H1 (cell line): ENCODE measurements at regions not wholly inside any gene's neighbourhood (a gene's known extent, or its start where the extent isn't known, plus 50 kb on each side); places are given as distances from the start of the nearest gene placed in this dataset.

Experiments used
- CTCF ChIA-PET: fragments of 300-600 bp; sonication (Branson Sonifier 250); formaldehyde crosslinking; loops from one replicate; lab custom pipeline; 2021; ENCODE audit not compliant: partially characterized antibody; lab: Charles Lee
- POLR2A ChIA-PET: fragments of 300-600 bp; sonication (Branson Sonifier 250); formaldehyde crosslinking; loops from one replicate; lab custom pipeline; 2021; ENCODE audit warnings: inconsistent platforms; ENCODE audit not compliant: partially characterized antibody; lab: Charles Lee
- DNase-seq, 2 experiments: peaks; one replicate each; pipeline versions ENCODE4 v3.0.0 to v3.0.0-alpha.2; 2010 to 2022; ENCODE audit warnings: low spot score in 2 of 2, low read depth in 1 of 2, mixed read lengths in 1 of 2
- FAIRE-seq: peaks from 2 replicates; lab custom pipeline; 2011; peaks lifted over from hg19 to GRCh38; lab: Jason Lieb, UNC
- H2AFZ ChIP-seq: 2 replicates; pipeline ENCODE4 v1.8.1; 2012; ENCODE audit warnings: low read length, inconsistent platforms
- H2AK5ac ChIP-seq: 2 replicates; pipeline ENCODE4 v1.6.1; 2013; ENCODE audit warnings: low read depth, low read length
- H2BK120ac ChIP-seq: replicated peaks from 2 replicates; pipeline ENCODE3; 2013; ENCODE audit warnings: low read depth, low read length, inconsistent platforms
- H2BK12ac ChIP-seq: 2 replicates; pipeline ENCODE4 v1.6.1; 2013; ENCODE audit warnings: low read depth, low read length
- H2BK15ac ChIP-seq: 2 replicates; pipeline ENCODE4 v1.6.1; 2013; ENCODE audit warnings: low read length
- H2BK20ac ChIP-seq: 2 replicates; pipeline ENCODE4 v1.6.1; 2013; ENCODE audit warnings: low read length
- H2BK5ac ChIP-seq: 2 replicates; pipeline ENCODE4 v1.6.1; 2013; ENCODE audit warnings: low read depth, low read length
- H3K14ac ChIP-seq: 2 replicates; pipeline ENCODE4 v1.6.1; 2013; ENCODE audit warnings: inconsistent platforms; ENCODE audit not compliant: insufficient read length
- H3K18ac ChIP-seq: 2 replicates; pipeline ENCODE4 v1.6.1; 2013; ENCODE audit warnings: low read length; ENCODE audit errors: extremely low read depth
- H3K23ac ChIP-seq: 2 replicates; pipeline ENCODE4 v1.6.1; 2013; ENCODE audit warnings: inconsistent platforms; ENCODE audit not compliant: insufficient read length
- H3K23me2 ChIP-seq: 2 replicates; pipeline ENCODE4 v1.6.1; 2013; ENCODE audit warnings: low read depth, low read length
- H3K27ac ChIP-seq: 2 replicates; pipeline ENCODE4 v1.6.1; 2011; ENCODE audit warnings: low read depth, low read length, inconsistent platforms
- H3K27me3 ChIP-seq, 4 experiments: replicated peaks in 1 of 4; 1 replicate in 1 of 4; 2 replicates in 3 of 4; pipeline versions ENCODE4 v1.6.1 to v1.8.1; 2011 to 2013; ENCODE audit warnings: low read length in 3 of 4, mild to moderate bottlenecking in 3 of 4, inconsistent platforms in 2 of 4, mixed read lengths in 2 of 4, moderate library complexity in 1 of 4; ENCODE audit not compliant: control insufficient read depth in 3 of 4, insufficient read depth in 3 of 4; ENCODE audit errors: extremely low read depth in 1 of 4
- H3K36me3 ChIP-seq, 4 experiments: 2 replicates each; pipeline versions ENCODE4 v1.6.1 to v1.8.1; 2011 to 2013; ENCODE audit warnings: mild to moderate bottlenecking in 4 of 4, low read length in 3 of 4, moderate library complexity in 2 of 4, control low read depth in 1 of 4, inconsistent platforms in 1 of 4; ENCODE audit not compliant: insufficient read depth in 4 of 4, control insufficient read depth in 2 of 4
- H3K4ac ChIP-seq: replicated peaks from 2 replicates; pipeline ENCODE3; 2013; ENCODE audit warnings: low read length, low read depth, mixed read lengths, inconsistent platforms; ENCODE audit not compliant: insufficient read length
- H3K4me1 ChIP-seq, 4 experiments: replicated peaks in 1 of 4; 1 replicate in 1 of 4; 2 replicates in 3 of 4; pipeline versions ENCODE4 v1.6.1 to v1.8.1; 2011 to 2013; ENCODE audit warnings: low read length in 3 of 4, inconsistent platforms in 2 of 4, mixed read lengths in 1 of 4; ENCODE audit not compliant: insufficient read depth in 4 of 4, control insufficient read depth in 3 of 4
- H3K4me2 ChIP-seq, 2 experiments: 2 replicates each; pipeline versions ENCODE4 v1.6.1 to v1.8.1; 2011 to 2013; ENCODE audit warnings: low read depth in 2 of 2, low read length in 2 of 2, control low read depth in 1 of 2, inconsistent platforms in 1 of 2, mild to moderate bottlenecking in 1 of 2; ENCODE audit not compliant: insufficient read depth in 1 of 2
- H3K4me3 ChIP-seq, 4 experiments: fragments of 200-600, 300-600 bp in 1 of 4; sonication (generic), shearing (Covaris generic), sonication (Bioruptor Twin) in 1 of 4; 2 replicates each; pipeline versions ENCODE4 v1.5.1 to v1.8.1; 2011 to 2016; ENCODE audit warnings: low read length in 4 of 4, low read depth in 3 of 4, control low read depth in 2 of 4, inconsistent platforms in 2 of 4, mild to moderate bottlenecking in 2 of 4, mixed read lengths in 1 of 4, moderate library complexity in 1 of 4; ENCODE audit not compliant: insufficient read depth in 2 of 4; ENCODE audit errors: extremely low read depth in 1 of 4
- H3K56ac ChIP-seq: replicated peaks from 2 replicates; pipeline ENCODE3; 2013; ENCODE audit warnings: low read depth, mild to moderate bottlenecking, mixed read lengths, low read length, inconsistent platforms; ENCODE audit not compliant: insufficient read length
- H3K79me1 ChIP-seq: 2 replicates; pipeline ENCODE4 v1.6.1; 2013; ENCODE audit warnings: low read depth, low read length, control low read depth
- H3K79me2 ChIP-seq, 2 experiments: 2 replicates each; pipeline versions ENCODE4 v1.6.1 to v1.8.1; 2012 to 2013; ENCODE audit warnings: low read length in 2 of 2, mild to moderate bottlenecking in 2 of 2, inconsistent platforms in 1 of 2; ENCODE audit not compliant: insufficient read depth in 2 of 2, control insufficient read depth in 1 of 2
- H3K9ac ChIP-seq, 4 experiments: replicated peaks in 1 of 4; 1 replicate in 1 of 4; 2 replicates in 3 of 4; pipeline versions ENCODE4 v1.6.1 to v1.8.1; 2011 to 2013; ENCODE audit warnings: low read depth in 3 of 4, low read length in 3 of 4, control low read depth in 2 of 4, mild to moderate bottlenecking in 2 of 4, moderate library complexity in 2 of 4, inconsistent platforms in 1 of 4; ENCODE audit errors: extremely low read depth in 1 of 4
- H3K9me3 ChIP-seq, 2 experiments: 2 replicates each; pipeline versions ENCODE4 v1.6.1 to v1.8.1; 2012 to 2013; ENCODE audit warnings: mild to moderate bottlenecking in 2 of 2, moderate library complexity in 2 of 2, control low read depth in 1 of 2, inconsistent platforms in 1 of 2, low read depth in 1 of 2, low read length in 1 of 2, mixed read lengths in 1 of 2; ENCODE audit not compliant: insufficient read depth in 2 of 2
- H4K20me1 ChIP-seq, 2 experiments: replicated peaks in 1 of 2; 2 replicates each; pipeline versions ENCODE3 to v1.8.1; 2011 to 2013; ENCODE audit warnings: inconsistent platforms in 2 of 2, low read length in 2 of 2, mild to moderate bottlenecking in 1 of 2; ENCODE audit not compliant: insufficient read depth in 2 of 2, control insufficient read depth in 1 of 2
- H4K5ac ChIP-seq: 2 replicates; pipeline ENCODE4 v1.6.1; 2013; ENCODE audit warnings: low read length, low read depth, mixed read lengths, inconsistent platforms; ENCODE audit not compliant: insufficient read length
- H4K8ac ChIP-seq: 2 replicates; pipeline ENCODE4 v1.8.0; 2013; ENCODE audit warnings: mild to moderate bottlenecking, moderate library complexity, low read length, inconsistent platforms; ENCODE audit not compliant: insufficient read depth; ENCODE audit errors: extremely low read depth
- H4K91ac ChIP-seq: replicated peaks from 2 replicates; pipeline ENCODE3; 2013; ENCODE audit warnings: low read length, mixed read lengths, inconsistent platforms; ENCODE audit not compliant: insufficient read length
- FOSL1 ChIP-seq: IDR thresholded peaks from 2 replicates; pipeline ENCODE4 v1.6.1; 2011; ENCODE audit warnings: mild to moderate bottlenecking, low read depth, low read length, moderate library complexity; ENCODE audit not compliant: insufficient read depth
- JUN ChIP-seq: IDR thresholded peaks from 2 replicates; pipeline ENCODE4 v1.6.1; 2011; ENCODE audit warnings: low read depth, mild to moderate bottlenecking, improper control_type of control experiment, low read length
- MAFK ChIP-seq: IDR thresholded peaks from 2 replicates; pipeline ENCODE4 v1.6.1; 2012; ENCODE audit warnings: low read depth, mild to moderate bottlenecking, improper control_type of control experiment, low read length
- RBBP5 ChIP-seq: IDR thresholded peaks from 2 replicates; pipeline ENCODE4 v1.7.1; 2012; ENCODE audit warnings: low read depth, mild to moderate bottlenecking, inconsistent platforms, low read length, moderate library complexity, borderline replicate concordance
- RFX5 ChIP-seq: IDR thresholded peaks from 2 replicates; pipeline ENCODE4 v1.6.1; 2011; ENCODE audit warnings: low read depth, low read length, improper control_type of control experiment, borderline replicate concordance
- SIRT6 ChIP-seq: IDR thresholded peaks from one replicate; pipeline ENCODE4 v1.7.1; 2012; ENCODE audit warnings: low read length, inconsistent platforms
- SP4 ChIP-seq: IDR thresholded peaks from 2 replicates; pipeline ENCODE4 v1.6.1; 2012; ENCODE audit warnings: low read length, inconsistent platforms
- SRF ChIP-seq: IDR thresholded peaks from 2 replicates; pipeline ENCODE4 v1.6.1; 2011; ENCODE audit warnings: mild to moderate bottlenecking, low read depth, low read length, moderate library complexity
- TAF7 ChIP-seq: optimal IDR thresholded peaks from 2 replicates; pipeline ENCODE3; 2011; ENCODE audit warnings: low read depth, mild to moderate bottlenecking, inconsistent platforms, low read length, moderate library complexity, borderline replicate concordance
- WGBS, 2 experiments: shearing (Covaris generic) in 1 of 2; methylation state at CpG; one replicate each; pipeline versions ENCODE4 v1.1.6 to v1.1.7; 2013 to 2015; ENCODE audit warnings: low lambda C conversion rate in 2 of 2, mixed read lengths in 2 of 2, inconsistent platforms in 1 of 2, low coverage in 1 of 2, missing lambda C conversion rate in 1 of 2; ENCODE audit not compliant: insufficient replicate concordance in 2 of 2, insufficient coverage in 1 of 2, insufficient read length in 1 of 2; ENCODE audit errors: extremely low coverage in 1 of 2, missing lambda C conversion rate in 1 of 2; 5-methylcytosine and 5-hydroxymethylcytosine counted together
- TF ChIP-seq, protein P1 (sequence below), 3 experiments: IDR thresholded peaks; 1 replicate in 2 of 3; 2 replicates in 1 of 3; pipeline versions ENCODE4 v1.5.1 to v1.6.1; 2011; ENCODE audit warnings: low read length in 3 of 3, mild to moderate bottlenecking in 3 of 3, inconsistent platforms in 2 of 3, low read depth in 1 of 3, moderate library complexity in 1 of 3; ENCODE audit not compliant: insufficient read depth in 1 of 3; ENCODE audit errors: control extremely low read depth in 1 of 3
- TF ChIP-seq, protein P2 (sequence below): IDR thresholded peaks from 2 replicates; pipeline ENCODE4 v1.6.1; 2012; ENCODE audit warnings: inconsistent platforms
- TF ChIP-seq, protein P3 (sequence below): IDR thresholded peaks from 2 replicates; pipeline ENCODE4 v1.6.1; 2011; ENCODE audit warnings: low read depth, mild to moderate bottlenecking, low read length; ENCODE audit not compliant: insufficient read depth

DNA sequence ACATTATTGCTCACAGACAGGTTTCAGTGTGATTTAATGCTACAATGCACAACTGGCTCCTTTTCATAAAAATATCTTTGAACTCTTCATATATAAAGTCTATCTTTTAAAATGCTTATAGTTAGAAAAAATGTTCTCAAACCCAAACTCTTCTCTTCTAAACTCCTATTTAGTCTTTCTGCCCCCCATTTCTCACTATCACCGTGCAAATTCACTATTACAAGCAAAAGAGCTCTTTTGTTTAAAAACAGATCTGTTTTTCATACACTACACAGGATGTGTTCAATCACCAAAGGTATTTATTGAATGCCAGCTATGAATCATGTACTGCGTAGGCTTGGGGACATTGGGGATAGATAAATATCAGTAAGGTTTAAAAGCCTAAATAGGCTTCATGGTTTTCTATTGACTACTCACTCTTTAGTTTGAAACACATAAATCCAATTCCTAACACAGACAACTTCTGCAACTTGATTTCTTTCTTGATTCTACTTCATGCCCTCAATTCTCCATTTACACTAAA lies 692.3 kb downstream of the C12orf50 start:
- H3K9me3 ChIP-seq: no peaks in the 10 kb centered on the region
- WGBS, 2 experiments: 91% methylated on average over 2 of the region's 2 CpGs; no CpG with 5 or more reads in 1 of the 2 experiments
- H2BK12ac ChIP-seq: no peak overlapping the region
- no peaks in the 10 kb centered on the region for H3K4me1 ChIP-seq
- H4K20me1 ChIP-seq: no peaks in the 10 kb centered on the region
- no peak overlapping the region for H2BK20ac ChIP-seq
- no peak for DNase-seq
- H3K18ac ChIP-seq: no peak overlapping the region
- H4K5ac ChIP-seq: no peak overlapping the region
- H3K23ac ChIP-seq: no peak overlapping the region
- H3K14ac ChIP-seq: no peak overlapping the region
- no peak overlapping the region for H2BK120ac ChIP-seq
- no peak overlapping the region for H4K91ac ChIP-seq
- H2AK5ac ChIP-seq: no peak overlapping the region
- H3K79me2 ChIP-seq: no peaks in the 10 kb centered on the region
- ChIA-PET POLR2A (no interaction called here), CTCF (no interaction called here)
- H3K27ac ChIP-seq: no peak overlapping the region
- no peaks in the 10 kb centered on the region for H3K27me3 ChIP-seq
- no peaks in the 10 kb centered on the region for H3K23me2 ChIP-seq
- H3K56ac ChIP-seq: no peak overlapping the region
- no peak overlapping the region for H3K4me2 ChIP-seq
- H4K8ac ChIP-seq: no peak overlapping the region
- H3K79me1 ChIP-seq: no peaks in the 10 kb centered on the region
- no peak overlapping the region for H2AFZ ChIP-seq
- FAIRE-seq: no peak
- H2BK5ac ChIP-seq: no peak overlapping the region
- H3K9ac ChIP-seq: no peak overlapping the region
- H3K4me3 ChIP-seq: no peak overlapping the region
- no peak overlapping the region for H3K4ac ChIP-seq
- H2BK15ac ChIP-seq: no peak overlapping the region
- H3K36me3 ChIP-seq: no peaks in the 10 kb centered on the region
- TF ChIP-seq, protein P1, sequence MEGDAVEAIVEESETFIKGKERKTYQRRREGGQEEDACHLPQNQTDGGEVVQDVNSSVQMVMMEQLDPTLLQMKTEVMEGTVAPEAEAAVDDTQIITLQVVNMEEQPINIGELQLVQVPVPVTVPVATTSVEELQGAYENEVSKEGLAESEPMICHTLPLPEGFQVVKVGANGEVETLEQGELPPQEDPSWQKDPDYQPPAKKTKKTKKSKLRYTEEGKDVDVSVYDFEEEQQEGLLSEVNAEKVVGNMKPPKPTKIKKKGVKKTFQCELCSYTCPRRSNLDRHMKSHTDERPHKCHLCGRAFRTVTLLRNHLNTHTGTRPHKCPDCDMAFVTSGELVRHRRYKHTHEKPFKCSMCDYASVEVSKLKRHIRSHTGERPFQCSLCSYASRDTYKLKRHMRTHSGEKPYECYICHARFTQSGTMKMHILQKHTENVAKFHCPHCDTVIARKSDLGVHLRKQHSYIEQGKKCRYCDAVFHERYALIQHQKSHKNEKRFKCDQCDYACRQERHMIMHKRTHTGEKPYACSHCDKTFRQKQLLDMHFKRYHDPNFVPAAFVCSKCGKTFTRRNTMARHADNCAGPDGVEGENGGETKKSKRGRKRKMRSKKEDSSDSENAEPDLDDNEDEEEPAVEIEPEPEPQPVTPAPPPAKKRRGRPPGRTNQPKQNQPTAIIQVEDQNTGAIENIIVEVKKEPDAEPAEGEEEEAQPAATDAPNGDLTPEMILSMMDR (IDR thresholded peaks at IDR 0.05; ENCODE audit: control extremely low read depth in 1 of 3, insufficient read depth in 1 of 3, low read depth in 1 of 3, low read length in 3 of 3): no peak
- TF ChIP-seq MAFK: no peak
- no peak for TF ChIP-seq SP4
- TF ChIP-seq, protein P2, sequence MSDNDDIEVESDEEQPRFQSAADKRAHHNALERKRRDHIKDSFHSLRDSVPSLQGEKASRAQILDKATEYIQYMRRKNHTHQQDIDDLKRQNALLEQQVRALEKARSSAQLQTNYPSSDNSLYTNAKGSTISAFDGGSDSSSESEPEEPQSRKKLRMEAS: no peak
- TF ChIP-seq RFX5: no peak
- no peak for TF ChIP-seq FOSL1
- no peak for TF ChIP-seq SRF
- TF ChIP-seq JUN: no peak
- TF ChIP-seq, protein P3, sequence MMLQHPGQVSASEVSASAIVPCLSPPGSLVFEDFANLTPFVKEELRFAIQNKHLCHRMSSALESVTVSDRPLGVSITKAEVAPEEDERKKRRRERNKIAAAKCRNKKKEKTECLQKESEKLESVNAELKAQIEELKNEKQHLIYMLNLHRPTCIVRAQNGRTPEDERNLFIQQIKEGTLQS: no peak
- TF ChIP-seq TAF7: no peak
- TF ChIP-seq RBBP5: no peak
- no peak for TF ChIP-seq SIRT6
